Inflammatory macrophage treated with lipopolysaccharide for 4 hours (primary cell): ENCODE measurements at regions not wholly inside any gene's neighbourhood (a gene's known extent, or its start where the extent isn't known, plus 50 kb on each side); places are given as distances from the start of the nearest gene placed in this dataset.
"Not testable (repeated sequence)": the region's sequence is repeated elsewhere in the genome, so short reads cannot be mapped to it uniquely, and the experiment has no call there.

Experiments used
- DNase-seq: peaks from one replicate; pipeline ENCODE4 v3.0.0-alpha.2; 2020

- DNase-seq: not testable (repeated sequence)
Observed at GRCh38 chr7:150047329-150047728, 173.6 kb downstream of the ATP6V0E2 start.

DNA sequence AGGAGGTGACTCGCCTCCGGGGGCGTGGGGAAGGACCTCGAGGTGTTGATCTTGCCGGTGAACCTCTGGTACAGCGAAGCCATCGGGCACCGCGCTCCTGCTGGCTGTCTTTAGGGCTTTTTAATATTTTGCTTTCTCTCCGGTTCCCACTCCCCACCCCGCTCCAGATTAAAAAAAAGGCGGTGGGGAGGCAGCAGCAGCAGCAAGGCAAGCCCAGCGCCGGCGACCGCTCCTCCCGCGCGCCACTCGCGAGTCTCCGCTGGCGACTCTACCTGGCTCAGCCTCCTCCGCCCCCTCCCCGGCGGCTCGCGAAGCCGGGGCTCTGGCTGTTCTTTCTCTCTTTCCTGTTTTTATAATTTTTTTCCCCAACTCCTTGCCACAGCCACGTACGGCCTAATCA, 174.0 kb downstream of the ATP6V0E2 start:
- DNase-seq: not testable (repeated sequence)

DNA sequence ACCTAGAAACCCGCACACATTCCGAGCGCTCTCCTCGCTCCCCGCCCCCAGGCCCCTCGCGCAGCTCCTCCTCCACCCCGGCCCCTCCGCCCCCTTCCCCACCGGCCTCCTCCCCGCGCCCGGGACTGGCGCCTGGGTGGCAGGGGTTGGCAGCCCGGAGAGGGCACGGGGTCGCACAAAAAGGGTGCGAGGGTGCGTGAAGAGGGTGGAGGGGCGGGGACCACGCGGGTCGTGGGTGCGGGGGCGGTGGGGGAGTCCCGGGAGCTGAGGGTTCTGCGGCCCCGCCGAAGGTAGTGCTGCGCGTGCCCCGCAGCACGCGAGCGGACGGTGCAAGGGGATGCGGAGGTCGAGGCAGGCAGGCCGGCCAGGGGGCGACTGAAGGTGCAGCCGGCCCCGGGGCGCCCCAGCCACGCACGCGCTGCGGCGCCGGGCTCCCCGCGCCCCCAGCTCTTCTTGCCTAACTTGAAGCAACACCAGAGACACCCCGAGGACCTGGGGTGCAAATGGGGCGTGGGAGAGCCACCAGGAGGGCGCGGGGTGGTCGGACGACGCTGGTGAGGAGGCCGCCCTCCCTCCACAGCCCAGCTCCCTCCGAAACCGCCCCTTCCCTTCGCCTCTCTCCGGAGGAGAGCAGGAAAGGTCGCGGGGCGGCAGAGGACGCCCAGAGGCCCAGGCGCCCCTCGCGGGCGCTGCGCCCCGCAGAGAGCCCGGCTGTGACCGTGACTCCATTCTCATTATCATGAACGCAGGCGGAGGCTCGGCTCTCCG, 174.7 kb downstream of the ATP6V0E2 start:
- DNase-seq: not testable (repeated sequence)

- DNase-seq: not testable (repeated sequence)
Observed at GRCh38 chr7:150049012-150049655, 175.4 kb downstream of the ATP6V0E2 start.

- DNase-seq: not testable (repeated sequence)
Observed at GRCh38 chr7:150053396-150053795, 179.6 kb downstream of the ATP6V0E2 start.

- not testable (repeated sequence) for DNase-seq
Observed at GRCh38 chr7:150054242-150054641, 180.5 kb downstream of the ATP6V0E2 start.

GRCh38 chr7:150060259-150061221, 186.8 kb downstream of the ATP6V0E2 start:
- not testable (repeated sequence) for DNase-seq

DNA sequence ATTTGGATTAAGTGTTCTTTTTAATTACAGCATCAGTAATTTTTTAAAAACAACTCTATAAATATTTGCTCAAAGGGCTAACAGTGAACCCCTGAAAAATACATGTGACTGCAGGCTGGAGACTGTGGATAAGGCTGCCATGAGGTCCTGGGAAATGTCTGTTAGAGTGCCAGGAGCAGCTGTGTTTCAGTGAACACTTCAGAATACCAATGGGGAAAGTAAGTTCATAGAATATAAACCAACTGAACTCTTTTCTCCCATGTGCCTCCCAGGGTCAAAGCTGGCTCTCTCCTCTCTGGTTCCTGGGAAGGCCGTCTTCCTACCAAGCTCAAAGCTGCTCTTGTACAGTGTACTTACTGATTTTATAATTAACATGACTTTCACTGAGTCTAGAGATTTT, 189.4 kb downstream of the ATP6V0E2 start:
- not testable (repeated sequence) for DNase-seq

DNA sequence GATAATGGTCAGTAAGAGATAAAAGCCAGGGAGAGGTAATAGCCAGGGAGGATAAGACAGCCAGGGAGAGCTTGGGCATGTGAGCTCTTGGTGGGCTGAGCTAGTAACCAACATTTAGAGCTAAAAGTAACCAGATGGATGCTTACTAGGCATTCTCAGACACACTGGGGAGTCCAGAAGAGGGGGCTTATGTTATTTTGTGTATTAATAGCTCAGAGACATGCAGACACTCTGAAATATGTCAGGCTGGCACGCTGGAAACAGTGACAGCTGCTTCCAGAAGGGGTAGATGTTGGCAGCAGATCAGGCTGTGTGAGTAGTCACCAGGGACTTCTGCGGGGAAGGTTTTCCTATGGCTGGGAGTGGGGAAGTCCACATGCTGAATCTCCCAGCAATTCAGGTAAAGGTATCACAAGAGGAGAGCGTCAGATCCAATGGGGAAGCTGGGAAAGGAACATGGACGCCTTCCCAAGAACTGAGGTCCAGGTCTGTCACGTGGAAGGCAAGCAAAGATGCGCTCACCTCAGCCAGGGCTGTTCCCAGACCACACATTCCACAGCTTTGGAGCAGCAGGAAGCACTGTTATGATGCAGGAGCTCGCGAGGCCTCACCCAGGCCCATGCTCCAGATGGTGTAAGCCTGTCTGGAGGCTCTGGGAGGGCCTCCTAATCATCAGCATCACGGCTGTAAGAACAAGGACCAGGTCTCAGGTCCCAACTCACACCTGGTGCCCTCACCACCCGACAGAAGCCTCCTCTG, 196.0 kb downstream of the ATP6V0E2 start:
- not testable (repeated sequence) for DNase-seq

DNA sequence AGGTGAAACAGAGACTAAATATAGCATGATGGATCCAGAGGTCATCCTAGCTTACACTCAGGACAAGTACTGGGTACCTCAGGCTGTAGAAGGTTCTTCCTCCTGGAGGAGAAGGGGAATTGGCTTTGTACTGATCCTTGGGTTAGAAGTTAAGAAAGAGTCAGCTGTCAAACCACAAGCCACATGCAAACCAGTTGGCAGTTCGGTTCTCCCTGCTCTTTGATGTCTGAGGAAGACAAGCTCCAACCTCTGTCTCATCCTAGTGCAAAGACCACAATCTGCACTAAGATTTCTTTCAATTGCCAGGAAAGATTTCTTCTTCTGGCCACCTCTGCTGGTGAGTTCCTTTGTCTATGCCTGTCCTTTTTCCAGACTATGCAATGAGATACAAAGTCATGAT, 203.8 kb downstream of the ATP6V0E2 start:
- DNase-seq: not testable (repeated sequence)

DNA sequence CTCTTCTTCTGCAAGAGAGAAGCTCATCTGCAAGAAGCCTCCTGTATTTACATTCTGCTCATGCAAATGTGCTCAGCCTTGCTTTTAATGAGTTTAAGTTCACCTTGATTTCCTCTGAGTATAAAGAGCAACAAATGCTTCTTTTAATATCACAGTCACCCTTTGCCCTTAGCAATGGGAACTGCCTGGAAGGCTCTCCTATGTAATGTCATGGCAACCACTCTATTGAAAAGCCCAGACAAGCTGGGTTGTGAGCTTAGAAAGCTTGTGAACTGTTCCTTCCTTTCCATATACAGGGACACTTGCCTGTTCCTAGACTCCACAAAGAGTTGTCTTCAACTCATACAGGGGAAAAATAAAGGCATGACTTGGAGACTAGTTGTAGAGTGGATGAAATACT, 208.1 kb downstream of the ATP6V0E2 start:
- DNase-seq: not testable (repeated sequence)

DNA sequence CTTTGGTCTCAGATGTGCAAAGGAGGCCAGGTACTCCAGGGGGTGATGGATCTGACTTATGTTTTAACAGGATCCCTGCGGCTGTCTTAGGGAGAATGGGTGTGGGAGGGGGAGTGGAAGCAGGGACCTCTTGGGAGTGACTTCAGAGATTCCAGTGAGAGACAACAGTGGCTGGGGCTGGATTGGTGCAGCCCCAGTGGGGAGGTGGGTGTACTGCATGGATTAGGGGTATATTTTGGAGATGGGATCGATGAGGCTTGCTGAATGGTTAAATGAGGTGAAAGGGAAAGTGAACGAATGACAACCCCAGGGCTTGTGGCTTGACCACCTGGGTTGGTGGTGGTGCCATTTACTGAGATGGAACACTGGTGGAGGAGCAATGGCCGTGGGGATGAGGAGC, 211.0 kb downstream of the ATP6V0E2 start:
- DNase-seq: not testable (repeated sequence)

GRCh38 chr7:150087478-150087877, 213.7 kb downstream of the ATP6V0E2 start:
- peak; percentile 43 for DNase-seq

GRCh38 chr7:150089139-150089538, 215.4 kb downstream of the ATP6V0E2 start:
- peak; percentile 30 for DNase-seq

DNA sequence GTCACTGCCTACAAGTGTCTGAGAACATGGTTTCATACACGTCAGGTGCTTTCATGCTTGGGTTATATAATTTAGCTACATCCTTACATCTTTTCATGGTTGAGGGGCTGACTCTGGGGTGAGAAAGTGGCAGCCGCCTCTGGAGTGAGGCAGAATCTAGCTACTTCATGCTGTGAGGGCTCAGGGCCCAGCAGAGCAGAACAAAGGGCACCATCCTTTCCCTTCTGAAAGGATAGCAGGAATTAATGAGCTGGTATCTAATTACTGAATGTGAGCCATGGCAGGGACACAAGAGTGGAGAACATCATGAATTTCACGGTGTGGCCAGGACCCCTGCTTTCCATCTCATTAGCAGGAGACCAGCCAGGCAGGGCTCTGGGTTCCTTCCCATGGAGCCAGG, 217.0 kb downstream of the ATP6V0E2 start:
- not testable (repeated sequence) for DNase-seq

- not testable (repeated sequence) for DNase-seq
Observed at GRCh38 chr7:150093897-150094296, 220.1 kb downstream of the ATP6V0E2 start.

DNA sequence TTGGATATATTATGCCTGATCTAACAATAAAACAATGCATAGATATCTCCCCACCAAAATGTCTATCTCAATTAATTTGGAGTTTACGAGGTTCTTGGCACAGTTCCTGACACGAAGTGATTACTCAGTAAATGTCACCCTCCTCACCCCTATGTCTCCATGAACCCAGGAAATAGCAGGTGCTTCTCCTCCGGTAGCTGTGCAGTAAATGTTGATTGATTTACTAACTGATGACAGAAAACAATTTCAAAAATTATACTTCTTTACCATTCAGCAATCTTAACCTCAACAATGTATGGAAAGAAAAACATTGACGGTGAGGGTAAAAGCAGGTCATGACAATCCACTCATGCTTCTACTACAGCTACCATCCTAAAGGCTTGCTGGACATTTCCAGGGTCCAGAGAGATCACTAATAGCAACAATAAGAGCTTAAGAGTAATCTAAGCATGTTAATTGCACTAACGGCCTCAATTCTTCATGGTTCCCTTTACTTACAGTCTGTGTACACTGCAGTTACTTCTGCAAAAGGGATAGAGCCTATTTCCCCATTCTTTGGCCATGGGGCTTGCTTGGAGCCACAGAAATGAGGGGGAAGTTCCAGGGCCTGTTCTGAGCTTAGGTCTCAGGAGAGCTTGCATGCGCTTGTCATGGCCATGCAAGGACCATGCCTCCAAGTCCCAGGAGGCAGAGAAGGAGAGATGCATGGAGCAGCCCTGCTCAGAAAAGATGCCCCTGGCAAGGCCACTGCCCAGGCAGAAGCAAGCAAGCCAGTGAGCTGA, 222.6 kb downstream of the ATP6V0E2 start:
- DNase-seq: peak; percentile 82

DNA sequence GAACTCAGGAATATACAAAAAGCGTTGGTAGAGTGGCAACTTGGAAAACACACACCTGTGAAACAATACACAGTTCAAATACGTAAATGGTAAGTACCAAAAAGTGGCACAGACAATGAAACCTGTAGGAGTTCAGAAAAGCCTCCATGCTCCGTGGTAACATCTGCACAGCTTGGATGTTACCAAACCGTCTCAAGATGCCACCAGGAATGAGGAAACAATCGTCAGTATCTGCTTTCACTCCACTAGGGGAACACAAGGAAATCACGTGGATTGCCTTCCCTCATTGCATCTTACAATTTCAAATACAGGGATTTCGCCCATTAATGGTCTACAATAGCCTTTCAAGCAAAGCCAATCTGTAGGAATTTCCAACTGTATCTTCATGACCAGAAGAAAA, 224.6 kb upstream of the LRRC61 start:
- peak; percentile 67 for DNase-seq

DNA sequence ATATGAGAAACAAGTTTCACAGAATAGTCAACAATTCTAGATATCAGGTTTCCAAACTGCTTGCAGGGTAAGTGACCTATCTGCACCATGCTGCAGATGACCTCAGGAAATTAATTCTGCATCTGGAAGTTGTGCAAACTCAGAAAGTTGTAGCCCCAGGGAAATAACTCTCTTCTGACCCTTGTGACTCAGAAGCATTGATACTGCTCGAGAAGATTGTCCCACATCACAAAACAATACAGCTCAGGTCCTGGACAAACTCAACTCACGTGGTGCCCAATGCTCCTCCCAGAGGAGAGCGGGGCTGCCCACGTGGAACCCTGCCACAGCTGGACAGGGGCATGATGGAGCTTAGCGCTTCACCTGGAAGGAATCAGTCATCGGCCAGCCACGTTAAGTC, 221.9 kb upstream of the LRRC61 start:
- DNase-seq: peak; percentile 11

- not testable (repeated sequence) for DNase-seq
Observed at GRCh38 chr7:150107283-150107682, 215.9 kb upstream of the LRRC61 start.

DNA sequence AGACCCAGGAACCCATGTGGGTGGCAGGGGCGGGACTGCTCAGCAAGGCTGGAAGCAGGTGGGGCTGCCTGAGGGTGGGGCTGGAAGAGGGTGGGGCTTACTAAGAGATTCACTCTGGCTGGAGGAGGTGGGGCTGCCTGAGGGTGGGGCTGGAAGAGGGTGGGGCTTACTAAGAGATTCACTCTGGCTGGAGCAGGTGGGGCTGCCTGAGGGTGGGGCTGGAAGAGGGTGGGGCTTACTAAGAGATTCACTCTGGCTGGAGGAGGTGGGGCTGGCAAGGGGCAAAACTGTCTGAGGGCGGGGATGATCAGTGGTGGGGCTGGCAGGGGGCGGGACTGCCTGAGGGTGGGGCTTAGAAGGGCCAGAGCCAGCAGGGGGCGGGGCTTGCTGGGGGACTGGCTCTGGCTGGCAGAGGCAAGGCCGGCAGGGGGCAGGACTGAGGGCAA, 212.8 kb upstream of the LRRC61 start:
- not testable (repeated sequence) for DNase-seq
